ENCODE measurements at regions not wholly inside any gene's neighbourhood (a gene's known extent, or its start where the extent isn't known, plus 50 kb on each side); places are given as distances from the start of the nearest gene placed in this dataset.
"Not testable (repeated sequence)": the region's sequence is repeated elsewhere in the genome, so short reads cannot be mapped to it uniquely, and the experiment has no call there.

DNA sequence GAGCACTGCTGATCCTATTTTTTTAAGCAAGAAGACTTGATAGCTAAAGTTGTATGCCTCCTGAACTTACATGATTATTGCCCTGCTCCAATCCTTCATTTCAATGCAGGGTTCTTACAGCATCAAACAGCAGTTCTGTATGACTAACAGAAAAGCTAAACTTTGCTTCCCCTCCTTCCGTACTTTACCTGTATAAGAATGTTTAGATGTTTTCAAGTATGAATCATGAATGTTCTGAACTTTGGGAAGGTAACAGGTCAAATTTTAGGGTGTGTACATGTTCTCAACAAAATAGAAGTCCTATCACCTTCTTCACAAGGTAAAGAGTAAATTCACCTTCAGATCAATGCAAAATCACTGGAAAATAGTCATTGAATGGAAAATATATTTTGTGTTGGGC is 972.6 kb upstream of the SEMA6A start:
- no peak for DNase-seq (ENCODE audit: low read depth, low spot score)

- DNase-seq (ENCODE audit: low read depth, low spot score), result no peak
These were observed 965.1 kb upstream of the SEMA6A start for GRCh38 chr5:117539692-117540091.

- DNase-seq (ENCODE audit: low read depth, low spot score), result no peak
These were observed 959.2 kb upstream of the SEMA6A start for GRCh38 chr5:117533792-117534191.

GRCh38 chr5:117533051-117533670 is 958.5 kb upstream of the SEMA6A start:
- not testable (repeated sequence) for DNase-seq (ENCODE audit: low read depth, low spot score)

DNA sequence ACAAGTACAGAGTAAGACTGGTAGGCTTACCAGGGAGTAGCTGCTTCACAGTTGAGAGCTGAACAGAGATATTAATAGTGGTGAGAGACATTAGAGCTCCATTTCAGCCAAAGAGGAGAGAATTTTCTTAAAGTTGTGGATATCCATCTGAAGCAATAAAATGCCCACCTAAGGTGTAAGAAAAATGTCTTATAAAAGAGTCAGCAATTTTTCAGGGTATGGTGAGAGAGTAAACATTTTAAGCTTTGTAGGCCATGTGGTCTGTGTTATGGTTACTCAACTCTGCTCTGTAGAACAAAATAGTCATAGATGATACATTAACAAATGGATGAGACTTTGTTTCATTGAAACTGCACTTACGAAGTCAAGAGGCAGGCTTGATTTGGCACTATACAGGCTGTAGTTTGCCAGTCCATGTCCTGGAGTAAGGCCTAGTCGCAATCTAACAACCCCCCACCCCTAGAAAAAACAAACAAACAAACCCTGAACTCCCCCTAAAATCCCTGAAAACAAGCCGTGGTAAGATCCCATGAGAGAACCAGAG is 945.4 kb upstream of the SEMA6A start:
- no peak for DNase-seq (ENCODE audit: low read depth, low spot score)

GRCh38 chr5:117504305-117504704 is 929.7 kb upstream of the SEMA6A start:
- DNase-seq (ENCODE audit: low read depth, low spot score), result no peak

DNA sequence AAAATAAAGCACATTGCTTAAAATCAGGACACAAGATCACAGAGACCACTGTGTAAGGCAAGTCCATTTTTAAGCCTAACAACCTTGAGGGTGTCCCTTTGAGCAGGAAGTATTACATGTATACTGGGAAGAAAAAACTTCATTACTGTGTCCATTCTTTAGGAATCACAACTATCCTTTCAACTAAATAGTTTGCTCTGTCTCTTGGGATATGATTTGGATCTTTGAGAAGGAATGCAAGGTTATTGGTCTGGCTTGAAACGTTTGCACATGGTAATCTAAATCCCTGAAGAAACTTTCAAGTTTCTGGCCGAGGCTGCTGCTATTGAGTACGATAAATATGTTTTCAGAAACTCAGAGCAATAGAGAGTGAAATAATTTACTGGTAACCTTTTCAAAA is 923.0 kb upstream of the SEMA6A start:
- DNase-seq (ENCODE audit: low read depth, low spot score), result no peak

DNA sequence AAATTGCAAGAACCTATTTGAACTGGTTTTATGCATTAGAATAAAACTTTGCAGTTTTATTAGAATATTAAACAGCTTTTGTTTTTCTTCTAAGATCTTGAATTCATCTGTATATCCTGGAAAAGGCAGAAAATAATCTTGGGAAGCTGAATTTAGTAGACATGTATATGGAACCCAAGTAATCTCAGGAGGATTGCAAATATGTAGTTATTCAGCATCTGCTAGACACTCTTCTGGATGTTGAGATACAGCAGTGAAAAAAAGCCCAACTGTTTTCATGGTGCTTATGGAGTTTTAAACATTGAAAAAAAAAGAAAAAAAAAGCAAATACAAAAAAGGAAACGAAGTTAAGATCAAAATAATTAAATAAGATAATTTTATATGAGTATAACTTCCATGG is 922.2 kb upstream of the SEMA6A start:
- DNase-seq (ENCODE audit: low read depth, low spot score), result no peak

DNA sequence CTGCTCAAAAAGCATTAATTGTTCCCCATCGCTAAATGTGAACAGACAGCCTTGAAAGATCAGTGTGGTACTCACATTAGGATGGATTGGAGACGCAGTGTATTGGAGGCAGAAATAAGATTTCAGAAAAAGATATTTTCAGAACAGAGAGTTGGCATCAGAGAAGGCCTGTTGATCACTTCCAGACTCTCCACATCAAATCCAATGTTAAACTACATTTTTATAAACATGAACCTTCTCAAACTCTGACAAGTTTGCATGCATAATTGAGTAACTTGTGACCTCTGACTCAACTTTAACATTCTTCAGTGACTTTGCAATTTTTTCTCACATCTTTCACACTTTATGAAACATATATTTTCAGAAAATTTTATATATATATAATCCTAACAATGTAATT is 919.6 kb upstream of the SEMA6A start:
- no peak for DNase-seq (ENCODE audit: low read depth, low spot score)

- DNase-seq (ENCODE audit: low read depth, low spot score), result no peak
These were observed 914.4 kb upstream of the SEMA6A start for GRCh38 chr5:117488976-117489500.

DNA sequence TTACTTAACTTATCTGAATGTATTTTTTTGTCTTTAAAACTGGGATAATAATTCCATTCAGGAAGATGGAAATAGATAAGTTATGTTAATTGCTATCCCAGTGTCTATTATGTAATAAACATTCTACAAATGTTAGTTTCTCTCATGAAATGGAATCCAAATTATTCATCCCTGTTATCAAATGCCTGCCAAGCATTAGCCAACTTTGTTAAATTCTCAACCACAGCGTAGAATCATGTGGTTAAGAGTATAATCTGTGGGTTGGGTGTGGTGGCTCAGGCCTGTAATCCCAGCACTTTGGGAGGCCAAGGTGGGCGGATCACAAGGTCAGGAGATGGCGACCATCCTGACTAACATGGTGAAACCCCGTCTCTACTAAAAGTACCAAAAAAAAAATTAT is 912.9 kb upstream of the SEMA6A start:
- DNase-seq (ENCODE audit: low read depth, low spot score), result no peak

DNA sequence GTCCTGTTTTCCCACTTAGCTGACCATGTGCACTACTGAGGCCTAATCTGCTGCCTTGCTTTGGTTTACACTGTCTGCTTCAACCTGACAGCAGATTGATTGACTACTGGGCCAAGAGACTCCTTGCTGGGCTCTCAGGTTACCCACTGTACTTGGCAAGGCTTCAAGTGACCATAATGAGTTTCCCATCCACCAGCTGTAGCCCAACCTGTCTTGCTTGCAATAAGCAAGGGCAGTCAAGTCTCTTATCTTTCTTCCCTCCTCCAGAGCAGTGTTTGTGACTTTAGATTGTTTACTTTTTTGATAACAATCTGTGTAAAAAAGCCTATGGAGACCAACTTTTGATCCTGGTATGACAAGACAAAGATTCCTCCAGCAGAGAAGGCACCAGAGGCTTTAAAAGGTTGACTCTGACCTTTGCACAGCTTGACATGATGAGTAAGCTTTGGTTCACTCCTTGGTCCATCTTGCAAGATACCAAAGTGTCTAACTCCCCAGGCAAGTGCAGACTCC is 912.3 kb upstream of the SEMA6A start:
- no peak for DNase-seq (ENCODE audit: low read depth, low spot score)

DNA sequence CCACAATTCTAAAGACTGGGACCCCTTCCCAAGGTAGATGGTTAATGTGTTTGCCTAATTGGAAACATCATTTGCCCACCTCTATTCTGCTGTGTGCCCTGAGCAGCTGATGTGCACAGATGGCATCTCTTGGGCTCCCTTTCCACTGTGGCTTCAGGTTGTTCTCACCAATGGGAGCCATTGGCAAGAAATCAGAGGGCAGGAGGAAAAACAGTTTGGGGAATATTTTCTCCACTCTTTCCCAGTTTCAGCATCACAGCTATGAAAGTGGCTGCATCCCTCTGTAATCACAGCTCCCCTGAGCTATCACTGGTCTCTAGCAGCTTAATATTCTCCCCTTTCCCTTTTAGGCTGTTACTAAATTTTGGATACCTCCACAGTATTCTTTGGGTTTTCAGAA is 911.6 kb upstream of the SEMA6A start:
- DNase-seq (ENCODE audit: low read depth, low spot score), result no peak

DNA sequence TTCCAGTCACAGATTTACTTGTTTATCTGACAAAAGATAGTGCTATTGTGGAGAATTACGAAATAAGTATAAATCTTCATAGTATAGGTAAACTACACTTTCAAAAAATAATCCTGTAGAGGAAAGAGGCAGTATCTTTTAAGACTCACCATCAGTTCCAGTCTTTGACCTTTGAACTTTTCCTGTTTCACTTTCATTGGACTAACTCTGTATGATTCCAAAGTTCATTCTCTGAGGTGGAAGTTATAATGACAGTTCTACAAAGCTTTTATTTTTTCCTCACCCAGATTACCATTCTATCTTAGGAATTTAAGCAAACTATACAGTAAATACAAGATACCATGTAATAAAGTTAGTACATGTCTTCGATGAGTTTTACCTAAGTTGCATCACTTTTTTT is 901.3 kb upstream of the SEMA6A start:
- no peak for DNase-seq (ENCODE audit: low read depth, low spot score)

DNA sequence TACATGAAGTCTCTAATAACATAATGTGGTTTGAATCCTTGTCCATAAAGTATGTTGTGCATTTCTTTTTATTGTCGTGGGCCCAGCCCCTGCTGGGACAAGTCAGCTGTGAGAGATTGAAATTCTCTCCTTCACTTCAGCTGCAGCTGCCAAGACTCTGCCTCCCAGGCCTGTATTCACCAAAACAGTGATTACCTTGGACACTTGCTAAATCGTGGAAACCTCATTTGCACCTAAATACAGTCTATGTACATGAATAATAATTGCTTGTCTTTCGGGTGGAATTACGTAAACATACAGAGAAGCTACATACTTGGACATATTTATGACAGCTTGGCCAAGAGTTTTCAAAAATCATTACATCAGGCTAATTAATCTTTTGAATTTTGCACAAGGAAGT is 898.5 kb upstream of the SEMA6A start:
- DNase-seq (ENCODE audit: low read depth, low spot score), result no peak

- DNase-seq (ENCODE audit: low read depth, low spot score), result no peak
These were observed 889.4 kb upstream of the SEMA6A start for GRCh38 chr5:117463881-117464570.

- DNase-seq (ENCODE audit: low read depth, low spot score), result no peak
These were observed 887.3 kb upstream of the SEMA6A start for GRCh38 chr5:117461966-117462365.

- DNase-seq (ENCODE audit: low read depth, low spot score), result no peak
These were observed 886.8 kb upstream of the SEMA6A start for GRCh38 chr5:117461403-117461802.

DNA sequence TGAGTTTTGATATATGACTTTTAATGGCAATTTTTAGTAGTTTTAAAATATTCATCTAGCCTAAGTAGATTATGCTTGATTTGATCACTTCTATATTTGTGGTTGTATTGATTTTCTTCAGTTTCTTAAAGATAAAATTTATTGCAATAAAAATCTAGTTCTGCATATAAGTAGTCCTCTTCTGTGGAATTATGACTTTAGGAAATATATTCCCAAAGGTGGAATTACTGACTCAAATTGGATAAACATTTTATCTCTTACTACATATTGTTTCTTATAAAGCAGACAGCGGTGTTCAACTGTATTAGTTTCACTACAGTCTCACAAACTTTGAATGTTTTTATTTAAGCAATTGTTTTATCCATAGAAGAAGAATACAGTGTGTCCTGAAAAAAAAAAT is 883.0 kb upstream of the SEMA6A start:
- DNase-seq (ENCODE audit: low read depth, low spot score), result no peak

GRCh38 chr5:117456866-117457470 is 882.3 kb upstream of the SEMA6A start:
- DNase-seq (ENCODE audit: low read depth, low spot score), result no peak

DNA sequence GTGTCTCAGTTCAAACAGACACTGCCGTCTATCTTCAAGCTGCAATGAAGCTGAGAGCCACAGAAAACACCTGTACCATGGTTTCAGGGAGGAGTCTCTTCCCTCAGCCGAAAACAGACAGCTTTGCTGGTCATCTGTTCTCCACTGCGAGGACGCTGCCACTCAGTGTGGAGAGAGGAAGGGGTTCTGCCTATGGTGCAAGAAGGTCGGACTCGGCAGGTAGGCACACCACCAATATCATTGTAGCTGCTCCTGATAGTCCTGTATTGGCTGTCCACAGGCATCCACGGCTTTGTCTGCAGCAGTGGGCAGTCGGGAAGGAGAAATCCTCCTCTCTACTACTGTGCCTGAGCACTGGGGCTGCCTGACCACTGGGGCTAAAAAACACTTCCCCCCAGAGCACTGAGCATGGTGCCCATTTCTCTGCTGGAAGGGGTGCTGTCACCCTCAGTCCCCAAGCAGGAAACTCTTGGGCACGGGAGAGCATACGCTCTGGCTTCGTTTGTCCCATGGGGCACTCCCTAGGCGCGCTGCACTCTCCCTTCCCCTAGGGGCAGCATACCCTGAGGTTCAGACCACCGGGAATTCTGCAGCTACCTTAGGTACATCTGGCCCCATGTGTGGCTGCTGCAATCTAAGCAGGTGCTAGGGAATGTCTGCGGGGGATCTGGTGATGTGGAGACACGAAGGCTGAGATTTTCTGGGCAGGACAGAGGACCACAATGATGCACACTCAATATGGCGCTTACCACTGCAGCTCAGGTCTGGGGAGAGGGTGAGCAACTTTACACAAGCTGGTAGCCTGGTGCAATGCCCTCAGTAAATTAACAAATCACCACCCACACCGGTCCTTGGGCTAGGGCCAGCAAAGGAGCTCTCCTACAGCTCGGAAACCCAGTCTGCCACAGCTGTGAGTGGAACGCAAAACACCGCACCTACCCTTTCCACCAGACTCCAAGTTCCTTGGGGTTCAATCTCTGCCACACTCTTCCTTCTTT is 880.9 kb upstream of the SEMA6A start:
- DNase-seq (ENCODE audit: low read depth, low spot score), result no peak

Data from brain pericyte (primary cell).